Lower lobe of right lung (tissue), 2 donors: ENCODE measurements at regions not wholly inside any gene's neighbourhood (a gene's known extent, or its start where the extent isn't known, plus 50 kb on each side); places are given as distances from the start of the nearest gene placed in this dataset.
"Not testable (repeated sequence)": the region's sequence is repeated elsewhere in the genome, so short reads cannot be mapped to it uniquely, and the experiment has no call there.

Experiments used
- ATAC-seq, 2 donors: fragments of 200-7000 bp; cut with Tn5 transposase; one replicate each; pipeline ENCODE4 v1.9.1; 2020 to 2022; ENCODE audit warnings: mild to moderate bottlenecking in 2 of 2, moderate library complexity in 2 of 2
- DNase-seq: peaks from one replicate; pipeline ENCODE4 v3.0.0-alpha.2; 2020
- H3K27ac ChIP-seq: fragments of 200-600 bp; one replicate; pipeline ENCODE4 v1.8.0; 2022
- H3K27me3 ChIP-seq: fragments of 200-600 bp; one replicate; pipeline ENCODE4 v1.8.0; 2022; ENCODE audit warnings: low read depth
- H3K36me3 ChIP-seq: fragments of 200-600 bp; one replicate; pipeline ENCODE4 v1.8.0; 2022; ENCODE audit warnings: mild to moderate bottlenecking
- H3K4me1 ChIP-seq: fragments of 200-600 bp; one replicate; pipeline ENCODE4 v1.8.0; 2022
- H3K4me3 ChIP-seq: fragments of 200-600 bp; one replicate; pipeline ENCODE4 v1.8.0; 2022; ENCODE audit warnings: mild to moderate bottlenecking
- H3K9me3 ChIP-seq: fragments of 200-600 bp; one replicate; pipeline ENCODE4 v1.8.0; 2022
- intact Hi-C: fragments of 100-400 bp; cut with DNase I; formaldehyde crosslinking; loops from one replicate; pipeline ENCODE4 v1.11.0; 2022
- TF ChIP-seq, protein P1 (sequence below): fragments of 200-600 bp; IDR thresholded peaks from one replicate; pipeline ENCODE4 v1.8.0; 2022; ENCODE audit warnings: antibody characterized with exemption, mild to moderate bottlenecking
- donor health status: DM: no; HTN: yes; CAD: no; lungs with severe emphysema.

DNA sequence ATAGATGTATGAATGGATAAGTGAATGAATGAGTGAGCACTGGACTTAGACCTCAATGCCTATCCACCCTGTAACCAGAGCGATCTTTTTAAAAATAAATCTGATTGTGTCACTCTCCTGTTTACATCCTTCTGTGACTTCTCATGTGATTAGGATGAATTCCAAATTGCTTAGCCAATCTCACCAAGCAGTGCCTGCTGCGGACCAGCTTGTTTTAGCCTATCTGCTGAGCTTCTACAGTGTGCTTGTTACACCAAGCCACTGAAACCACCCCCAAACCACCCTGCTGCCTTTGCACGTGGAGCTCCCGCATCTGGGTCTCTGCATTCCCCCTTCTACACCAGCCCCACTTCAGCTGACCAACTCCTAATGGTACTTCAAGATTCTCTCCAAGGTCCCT, 265.4 kb downstream of the EN1 start:
- ATAC-seq = no peak
- H3K27ac ChIP-seq = no peak overlapping the region
- H3K4me1 ChIP-seq = no peaks in the 10 kb centered on the region
- intact Hi-C loops = no loop called here
- no peaks in the 10 kb centered on the region for H3K27me3 ChIP-seq
- H3K9me3 ChIP-seq = no peaks in the 10 kb centered on the region
- no peaks in the 10 kb centered on the region for H3K36me3 ChIP-seq
- TF ChIP-seq, protein P1, sequence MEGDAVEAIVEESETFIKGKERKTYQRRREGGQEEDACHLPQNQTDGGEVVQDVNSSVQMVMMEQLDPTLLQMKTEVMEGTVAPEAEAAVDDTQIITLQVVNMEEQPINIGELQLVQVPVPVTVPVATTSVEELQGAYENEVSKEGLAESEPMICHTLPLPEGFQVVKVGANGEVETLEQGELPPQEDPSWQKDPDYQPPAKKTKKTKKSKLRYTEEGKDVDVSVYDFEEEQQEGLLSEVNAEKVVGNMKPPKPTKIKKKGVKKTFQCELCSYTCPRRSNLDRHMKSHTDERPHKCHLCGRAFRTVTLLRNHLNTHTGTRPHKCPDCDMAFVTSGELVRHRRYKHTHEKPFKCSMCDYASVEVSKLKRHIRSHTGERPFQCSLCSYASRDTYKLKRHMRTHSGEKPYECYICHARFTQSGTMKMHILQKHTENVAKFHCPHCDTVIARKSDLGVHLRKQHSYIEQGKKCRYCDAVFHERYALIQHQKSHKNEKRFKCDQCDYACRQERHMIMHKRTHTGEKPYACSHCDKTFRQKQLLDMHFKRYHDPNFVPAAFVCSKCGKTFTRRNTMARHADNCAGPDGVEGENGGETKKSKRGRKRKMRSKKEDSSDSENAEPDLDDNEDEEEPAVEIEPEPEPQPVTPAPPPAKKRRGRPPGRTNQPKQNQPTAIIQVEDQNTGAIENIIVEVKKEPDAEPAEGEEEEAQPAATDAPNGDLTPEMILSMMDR = no peak
- H3K4me3 ChIP-seq = no peak overlapping the region
- no peak for DNase-seq

- intact Hi-C loops = no loop called here
- no peak for DNase-seq
- TF ChIP-seq, protein P1 = no peak
- H3K9me3 ChIP-seq = no peaks in the 10 kb centered on the region
- H3K27me3 ChIP-seq = no peaks in the 10 kb centered on the region
- no peak for ATAC-seq
- no peaks in the 10 kb centered on the region for H3K36me3 ChIP-seq
- H3K4me1 ChIP-seq = peaks cover 4% of the 10 kb centered on the region
- H3K4me3 ChIP-seq = no peak overlapping the region
- H3K27ac ChIP-seq = no peak overlapping the region
Observed at GRCh38 chr2:118580651-118581050, 266.8 kb downstream of the EN1 start.

- no peak overlapping the region for H3K27ac ChIP-seq
Observed at GRCh38 chr2:118580107-118580506, 267.3 kb downstream of the EN1 start.

DNA sequence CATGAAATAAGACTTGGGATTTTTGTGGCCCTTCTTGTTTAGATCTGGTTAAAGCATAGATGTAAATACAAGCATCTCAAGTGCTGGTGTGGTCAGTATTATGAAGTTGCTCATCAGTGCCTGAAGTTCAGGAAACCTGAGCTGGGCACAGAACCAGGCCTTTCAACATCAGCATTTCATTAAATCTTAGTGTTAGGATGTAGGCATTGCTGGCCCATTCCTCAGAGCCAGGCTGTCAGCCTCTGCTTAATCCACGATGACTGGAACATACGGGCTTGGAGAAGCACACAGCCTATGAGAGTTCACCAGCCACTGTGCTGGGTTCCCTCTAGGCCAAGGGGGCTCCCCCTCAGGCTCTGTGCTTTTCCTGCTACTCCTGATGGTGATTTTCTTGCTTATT, 270.2 kb downstream of the EN1 start:
- ATAC-seq (no peak), DNase-seq (no peak)
- TF ChIP-seq, protein P1 = no peak
- peaks cover 4% of the 10 kb centered on the region for H3K4me1 ChIP-seq
- H3K27me3 ChIP-seq = no peaks in the 10 kb centered on the region
- H3K27ac ChIP-seq = no peak overlapping the region
- H3K4me3 ChIP-seq = no peak overlapping the region
- no peaks in the 10 kb centered on the region for H3K9me3 ChIP-seq
- no peaks in the 10 kb centered on the region for H3K36me3 ChIP-seq
- intact Hi-C loops = no loop called here

More at GRCh38 chr2:118580107-118580506, 267.3 kb downstream of the EN1 start:
- no peaks in the 10 kb centered on the region for H3K36me3 ChIP-seq
- TF ChIP-seq, protein P1 = no peak
- DNase-seq (no peak), ATAC-seq (no peak)
- intact Hi-C loops = no loop called here
- H3K4me1 ChIP-seq = peaks cover 4% of the 10 kb centered on the region
- H3K9me3 ChIP-seq = no peaks in the 10 kb centered on the region
- H3K4me3 ChIP-seq = no peak overlapping the region
- H3K27me3 ChIP-seq = no peaks in the 10 kb centered on the region

DNA sequence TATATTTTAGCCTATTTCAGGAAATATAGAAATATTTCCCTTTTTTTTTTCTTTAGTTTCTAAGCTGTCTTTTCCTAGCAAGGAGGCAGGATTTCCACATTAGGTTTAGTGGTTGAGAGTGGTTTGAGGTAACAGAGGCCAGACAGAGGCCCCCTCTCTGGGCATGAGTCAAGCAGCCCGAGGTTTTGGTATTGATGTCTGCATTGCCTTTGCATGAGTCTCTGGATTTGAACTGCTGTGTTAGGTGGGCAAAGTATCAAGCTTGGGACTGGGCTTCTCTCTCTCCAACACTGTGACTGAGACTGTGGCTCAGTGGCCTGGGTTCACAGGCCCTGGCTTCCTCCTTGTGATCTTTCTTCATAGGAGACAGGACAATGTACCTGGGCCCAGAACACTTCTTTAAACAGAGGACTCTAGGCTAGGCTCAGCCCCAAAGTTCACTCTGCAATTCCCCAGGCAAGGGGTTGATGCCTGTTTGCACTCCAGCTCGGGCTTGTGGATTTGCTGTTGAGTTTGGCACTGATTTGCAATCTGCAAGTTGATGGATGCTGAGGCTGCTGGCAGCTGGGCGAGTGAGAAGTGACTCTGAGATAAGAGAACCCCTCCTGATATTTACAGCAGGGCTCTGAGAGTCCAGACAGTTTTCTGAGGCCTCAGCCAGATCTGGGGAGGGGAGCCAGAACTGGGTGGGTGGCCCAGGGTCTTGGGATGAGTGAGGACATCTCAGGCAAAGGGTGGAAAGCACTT, 271.2 kb downstream of the EN1 start:
- H3K4me1 ChIP-seq = peaks cover 4% of the 10 kb centered on the region
- TF ChIP-seq, protein P1 = no peak
- H3K36me3 ChIP-seq = no peaks in the 10 kb centered on the region
- no peak overlapping the region for H3K27ac ChIP-seq
- no peaks in the 10 kb centered on the region for H3K27me3 ChIP-seq
- DNase-seq (no peak), ATAC-seq (no peak)
- H3K9me3 ChIP-seq = no peaks in the 10 kb centered on the region
- intact Hi-C loops = no loop called here
- no peak overlapping the region for H3K4me3 ChIP-seq

- H3K36me3 ChIP-seq, intact Hi-C loops, ATAC-seq, H3K4me1 ChIP-seq, H3K4me3 ChIP-seq, DNase-seq, H3K27ac ChIP-seq, H3K27me3 ChIP-seq, H3K9me3 ChIP-seq: not testable (repeated sequence)
Observed at GRCh38 chr2:118572380-118572779, 275.1 kb downstream of the EN1 start.
